H1 (cell line): ENCODE measurements at regions not wholly inside any gene's neighbourhood (a gene's known extent, or its start where the extent isn't known, plus 50 kb on each side); places are given as distances from the start of the nearest gene placed in this dataset.

Experiments used
- CTCF ChIA-PET: fragments of 300-600 bp; sonication (Branson Sonifier 250); formaldehyde crosslinking; loops from one replicate; lab custom pipeline; 2021; ENCODE audit not compliant: partially characterized antibody; lab: Charles Lee
- POLR2A ChIA-PET: fragments of 300-600 bp; sonication (Branson Sonifier 250); formaldehyde crosslinking; loops from one replicate; lab custom pipeline; 2021; ENCODE audit warnings: inconsistent platforms; ENCODE audit not compliant: partially characterized antibody; lab: Charles Lee
- DNase-seq, 2 experiments: peaks; one replicate each; pipeline versions ENCODE4 v3.0.0 to v3.0.0-alpha.2; 2010 to 2022; ENCODE audit warnings: low spot score in 2 of 2, low read depth in 1 of 2, mixed read lengths in 1 of 2
- FAIRE-seq: peaks from 2 replicates; lab custom pipeline; 2011; peaks lifted over from hg19 to GRCh38; lab: Jason Lieb, UNC
- H2AFZ ChIP-seq: 2 replicates; pipeline ENCODE4 v1.8.1; 2012; ENCODE audit warnings: low read length, inconsistent platforms
- H2AK5ac ChIP-seq: 2 replicates; pipeline ENCODE4 v1.6.1; 2013; ENCODE audit warnings: low read depth, low read length
- H2BK120ac ChIP-seq: replicated peaks from 2 replicates; pipeline ENCODE3; 2013; ENCODE audit warnings: low read depth, low read length, inconsistent platforms
- H2BK12ac ChIP-seq: 2 replicates; pipeline ENCODE4 v1.6.1; 2013; ENCODE audit warnings: low read depth, low read length
- H2BK15ac ChIP-seq: 2 replicates; pipeline ENCODE4 v1.6.1; 2013; ENCODE audit warnings: low read length
- H2BK20ac ChIP-seq: 2 replicates; pipeline ENCODE4 v1.6.1; 2013; ENCODE audit warnings: low read length
- H2BK5ac ChIP-seq: 2 replicates; pipeline ENCODE4 v1.6.1; 2013; ENCODE audit warnings: low read depth, low read length
- H3K14ac ChIP-seq: 2 replicates; pipeline ENCODE4 v1.6.1; 2013; ENCODE audit warnings: inconsistent platforms; ENCODE audit not compliant: insufficient read length
- H3K18ac ChIP-seq: 2 replicates; pipeline ENCODE4 v1.6.1; 2013; ENCODE audit warnings: low read length; ENCODE audit errors: extremely low read depth
- H3K23ac ChIP-seq: 2 replicates; pipeline ENCODE4 v1.6.1; 2013; ENCODE audit warnings: inconsistent platforms; ENCODE audit not compliant: insufficient read length
- H3K23me2 ChIP-seq: 2 replicates; pipeline ENCODE4 v1.6.1; 2013; ENCODE audit warnings: low read depth, low read length
- H3K27ac ChIP-seq: 2 replicates; pipeline ENCODE4 v1.6.1; 2011; ENCODE audit warnings: low read depth, low read length, inconsistent platforms
- H3K27me3 ChIP-seq, 4 experiments: replicated peaks in 1 of 4; 1 replicate in 1 of 4; 2 replicates in 3 of 4; pipeline versions ENCODE4 v1.6.1 to v1.8.1; 2011 to 2013; ENCODE audit warnings: low read length in 3 of 4, mild to moderate bottlenecking in 3 of 4, inconsistent platforms in 2 of 4, mixed read lengths in 2 of 4, moderate library complexity in 1 of 4; ENCODE audit not compliant: control insufficient read depth in 3 of 4, insufficient read depth in 3 of 4; ENCODE audit errors: extremely low read depth in 1 of 4
- H3K36me3 ChIP-seq, 4 experiments: 2 replicates each; pipeline versions ENCODE4 v1.6.1 to v1.8.1; 2011 to 2013; ENCODE audit warnings: mild to moderate bottlenecking in 4 of 4, low read length in 3 of 4, moderate library complexity in 2 of 4, control low read depth in 1 of 4, inconsistent platforms in 1 of 4; ENCODE audit not compliant: insufficient read depth in 4 of 4, control insufficient read depth in 2 of 4
- H3K4ac ChIP-seq: replicated peaks from 2 replicates; pipeline ENCODE3; 2013; ENCODE audit warnings: low read length, low read depth, mixed read lengths, inconsistent platforms; ENCODE audit not compliant: insufficient read length
- H3K4me1 ChIP-seq, 4 experiments: replicated peaks in 1 of 4; 1 replicate in 1 of 4; 2 replicates in 3 of 4; pipeline versions ENCODE4 v1.6.1 to v1.8.1; 2011 to 2013; ENCODE audit warnings: low read length in 3 of 4, inconsistent platforms in 2 of 4, mixed read lengths in 1 of 4; ENCODE audit not compliant: insufficient read depth in 4 of 4, control insufficient read depth in 3 of 4
- H3K4me2 ChIP-seq, 2 experiments: 2 replicates each; pipeline versions ENCODE4 v1.6.1 to v1.8.1; 2011 to 2013; ENCODE audit warnings: low read depth in 2 of 2, low read length in 2 of 2, control low read depth in 1 of 2, inconsistent platforms in 1 of 2, mild to moderate bottlenecking in 1 of 2; ENCODE audit not compliant: insufficient read depth in 1 of 2
- H3K4me3 ChIP-seq, 4 experiments: fragments of 200-600, 300-600 bp in 1 of 4; sonication (generic), shearing (Covaris generic), sonication (Bioruptor Twin) in 1 of 4; 2 replicates each; pipeline versions ENCODE4 v1.5.1 to v1.8.1; 2011 to 2016; ENCODE audit warnings: low read length in 4 of 4, low read depth in 3 of 4, control low read depth in 2 of 4, inconsistent platforms in 2 of 4, mild to moderate bottlenecking in 2 of 4, mixed read lengths in 1 of 4, moderate library complexity in 1 of 4; ENCODE audit not compliant: insufficient read depth in 2 of 4; ENCODE audit errors: extremely low read depth in 1 of 4
- H3K56ac ChIP-seq: replicated peaks from 2 replicates; pipeline ENCODE3; 2013; ENCODE audit warnings: low read depth, mild to moderate bottlenecking, mixed read lengths, low read length, inconsistent platforms; ENCODE audit not compliant: insufficient read length
- H3K79me1 ChIP-seq: 2 replicates; pipeline ENCODE4 v1.6.1; 2013; ENCODE audit warnings: low read depth, low read length, control low read depth
- H3K79me2 ChIP-seq, 2 experiments: 2 replicates each; pipeline versions ENCODE4 v1.6.1 to v1.8.1; 2012 to 2013; ENCODE audit warnings: low read length in 2 of 2, mild to moderate bottlenecking in 2 of 2, inconsistent platforms in 1 of 2; ENCODE audit not compliant: insufficient read depth in 2 of 2, control insufficient read depth in 1 of 2
- H3K9ac ChIP-seq, 4 experiments: replicated peaks in 1 of 4; 1 replicate in 1 of 4; 2 replicates in 3 of 4; pipeline versions ENCODE4 v1.6.1 to v1.8.1; 2011 to 2013; ENCODE audit warnings: low read depth in 3 of 4, low read length in 3 of 4, control low read depth in 2 of 4, mild to moderate bottlenecking in 2 of 4, moderate library complexity in 2 of 4, inconsistent platforms in 1 of 4; ENCODE audit errors: extremely low read depth in 1 of 4
- H3K9me3 ChIP-seq, 2 experiments: 2 replicates each; pipeline versions ENCODE4 v1.6.1 to v1.8.1; 2012 to 2013; ENCODE audit warnings: mild to moderate bottlenecking in 2 of 2, moderate library complexity in 2 of 2, control low read depth in 1 of 2, inconsistent platforms in 1 of 2, low read depth in 1 of 2, low read length in 1 of 2, mixed read lengths in 1 of 2; ENCODE audit not compliant: insufficient read depth in 2 of 2
- H4K20me1 ChIP-seq, 2 experiments: replicated peaks in 1 of 2; 2 replicates each; pipeline versions ENCODE3 to v1.8.1; 2011 to 2013; ENCODE audit warnings: inconsistent platforms in 2 of 2, low read length in 2 of 2, mild to moderate bottlenecking in 1 of 2; ENCODE audit not compliant: insufficient read depth in 2 of 2, control insufficient read depth in 1 of 2
- H4K5ac ChIP-seq: 2 replicates; pipeline ENCODE4 v1.6.1; 2013; ENCODE audit warnings: low read length, low read depth, mixed read lengths, inconsistent platforms; ENCODE audit not compliant: insufficient read length
- H4K8ac ChIP-seq: 2 replicates; pipeline ENCODE4 v1.8.0; 2013; ENCODE audit warnings: mild to moderate bottlenecking, moderate library complexity, low read length, inconsistent platforms; ENCODE audit not compliant: insufficient read depth; ENCODE audit errors: extremely low read depth
- H4K91ac ChIP-seq: replicated peaks from 2 replicates; pipeline ENCODE3; 2013; ENCODE audit warnings: low read length, mixed read lengths, inconsistent platforms; ENCODE audit not compliant: insufficient read length
- BRCA1 ChIP-seq: IDR thresholded peaks from 2 replicates; pipeline ENCODE4 v1.6.1; 2012; ENCODE audit warnings: low read depth, low read length, improper control_type of control experiment
- CBX8 ChIP-seq: fragments of 300-800, 300-1000 bp; sonication (generic); IDR thresholded peaks from 2 replicates; pipeline ENCODE4 v1.7.1; 2016; ENCODE audit warnings: low read depth, low read length, borderline replicate concordance
- CEBPB ChIP-seq: IDR thresholded peaks from 2 replicates; pipeline ENCODE4 v1.6.1; 2012; ENCODE audit warnings: low read depth, low read length
- CREB1 ChIP-seq: IDR thresholded peaks from 2 replicates; pipeline ENCODE4 v1.6.1; 2012; ENCODE audit warnings: inconsistent platforms
- GTF2F1 ChIP-seq: IDR thresholded peaks from 2 replicates; pipeline ENCODE4 v1.6.1; 2012; ENCODE audit warnings: low read depth, low read length, improper control_type of control experiment, borderline replicate concordance
- HDAC2 ChIP-seq, 2 experiments: fragments of 300-600 bp in 1 of 2; sonication (generic) in 1 of 2; IDR thresholded peaks; 2 replicates each; pipeline ENCODE4 v1.6.1; 2011 to 2012; ENCODE audit warnings: low read depth in 2 of 2, low read length in 2 of 2, mild to moderate bottlenecking in 2 of 2, moderate library complexity in 2 of 2, borderline replicate concordance in 1 of 2, inconsistent platforms in 1 of 2
- JUND ChIP-seq: IDR thresholded peaks from 2 replicates; pipeline ENCODE4 v1.6.1; 2011; ENCODE audit warnings: mild to moderate bottlenecking, improper control_type of control experiment, low read length
- POLR2A ChIP-seq, 2 experiments: IDR thresholded peaks; 1 replicate in 1 of 2; 2 replicates in 1 of 2; pipeline ENCODE4 v1.6.1; 2011; ENCODE audit warnings: low read depth in 2 of 2, low read length in 2 of 2, mild to moderate bottlenecking in 2 of 2; ENCODE audit errors: control extremely low read depth in 1 of 2
- RBBP5 ChIP-seq: IDR thresholded peaks from 2 replicates; pipeline ENCODE4 v1.7.1; 2012; ENCODE audit warnings: low read depth, mild to moderate bottlenecking, inconsistent platforms, low read length, moderate library complexity, borderline replicate concordance
- RXRA ChIP-seq: IDR thresholded peaks from 2 replicates; pipeline ENCODE4 v1.6.1; 2011; ENCODE audit warnings: low read depth, mild to moderate bottlenecking, low read length, moderate library complexity; ENCODE audit not compliant: insufficient read depth
- SAP30 ChIP-seq: fragments of 300-600 bp; sonication (generic); IDR thresholded peaks from 2 replicates; pipeline ENCODE4 v1.7.1; 2012; ENCODE audit warnings: low read length, moderate library complexity, mild to moderate bottlenecking, inconsistent platforms; ENCODE audit not compliant: insufficient read depth, insufficient replicate concordance
- SIRT6 ChIP-seq: IDR thresholded peaks from one replicate; pipeline ENCODE4 v1.7.1; 2012; ENCODE audit warnings: low read length, inconsistent platforms
- SP1 ChIP-seq: IDR thresholded peaks from 2 replicates; pipeline ENCODE4 v1.6.1; 2011; ENCODE audit warnings: low read depth, low read length
- SP4 ChIP-seq: IDR thresholded peaks from 2 replicates; pipeline ENCODE4 v1.6.1; 2012; ENCODE audit warnings: low read length, inconsistent platforms
- SUZ12 ChIP-seq: fragments of 200-600 bp; sonication (generic); IDR thresholded peaks from 2 replicates; pipeline ENCODE4 v1.6.1; 2012; ENCODE audit warnings: mild to moderate bottlenecking, inconsistent platforms, low read length, moderate library complexity, mixed read lengths
- TAF7 ChIP-seq: optimal IDR thresholded peaks from 2 replicates; pipeline ENCODE3; 2011; ENCODE audit warnings: low read depth, mild to moderate bottlenecking, inconsistent platforms, low read length, moderate library complexity, borderline replicate concordance
- WGBS, 2 experiments: shearing (Covaris generic) in 1 of 2; methylation state at CpG; one replicate each; pipeline versions ENCODE4 v1.1.6 to v1.1.7; 2013 to 2015; ENCODE audit warnings: low lambda C conversion rate in 2 of 2, mixed read lengths in 2 of 2, inconsistent platforms in 1 of 2, low coverage in 1 of 2, missing lambda C conversion rate in 1 of 2; ENCODE audit not compliant: insufficient replicate concordance in 2 of 2, insufficient coverage in 1 of 2, insufficient read length in 1 of 2; ENCODE audit errors: extremely low coverage in 1 of 2, missing lambda C conversion rate in 1 of 2; 5-methylcytosine and 5-hydroxymethylcytosine counted together

GRCh38 chr1:98299861-98300260 is 361.7 kb upstream of the SNX7 start:
- FAIRE-seq (no peak), DNase-seq (no peak)
- Histone ChIP-seq H2BK12ac (no peak overlapping the region), H3K4me2 (no peak overlapping the region), H4K91ac (no peak overlapping the region), H2BK5ac (no peak overlapping the region), H3K18ac (no peak overlapping the region), H3K23ac (no peak overlapping the region), H2BK120ac (no peak overlapping the region), H3K27me3 (no peaks in the 10 kb centered on the region), H3K9me3 (no peaks in the 10 kb centered on the region), H3K27ac (no peak overlapping the region), H2BK15ac (no peak overlapping the region), H3K4ac (no peak overlapping the region), H3K79me2 (no peaks in the 10 kb centered on the region), H3K4me3 (no peak overlapping the region), H4K5ac (no peak overlapping the region), H2BK20ac (no peak overlapping the region), H3K9ac (no peak overlapping the region), H3K36me3 (no peaks in the 10 kb centered on the region), H3K79me1 (no peaks in the 10 kb centered on the region), H3K14ac (no peak overlapping the region), H4K8ac (no peak overlapping the region), H4K20me1 (no peaks in the 10 kb centered on the region), H2AFZ (no peak overlapping the region), H3K4me1 (no peaks in the 10 kb centered on the region), H3K56ac (no peak overlapping the region), H3K23me2 (no peaks in the 10 kb centered on the region), H2AK5ac (no peak overlapping the region)
- ChIA-PET POLR2A (no interaction called here), CTCF (no interaction called here)
- 92% methylated on average over 3 of the region's 3 CpGs; no CpG with 5 or more reads in 1 of the 2 experiments for WGBS, 2 experiments
- no peak for TF ChIP-seq RXRA
- no peak for TF ChIP-seq POLR2A (IDR thresholded peaks at IDR 0.05; ENCODE audit: control extremely low read depth in 1 of 2, low read depth in 2 of 2, low read length in 2 of 2)
- no peak for TF ChIP-seq RBBP5
- TF ChIP-seq BRCA1, result no peak
- no peak for TF ChIP-seq TAF7
- no peak for TF ChIP-seq SIRT6
- TF ChIP-seq CEBPB, result no peak
- no peak for TF ChIP-seq CBX8
- no peak for TF ChIP-seq SAP30
- TF ChIP-seq HDAC2 (IDR thresholded peaks at IDR 0.05; ENCODE audit: borderline replicate concordance in 1 of 2, low read depth in 2 of 2, low read length in 2 of 2), result no peak
- TF ChIP-seq CREB1, result no peak
- TF ChIP-seq JUND, result no peak
- TF ChIP-seq SP1, result no peak
- TF ChIP-seq SP4, result no peak
- TF ChIP-seq GTF2F1, result no peak
- TF ChIP-seq SUZ12, result no peak
